HG03457 (cell line): ENCODE measurements at regions not wholly inside any gene's neighbourhood (a gene's known extent, or its start where the extent isn't known, plus 50 kb on each side); places are given as distances from the start of the nearest gene placed in this dataset.
"Not testable (repeated sequence)": the region's sequence is repeated elsewhere in the genome, so short reads cannot be mapped to it uniquely, and the experiment has no call there.

Experiments used
- ATAC-seq: cut with Tn5 transposase; IDR thresholded peaks from one replicate; pipeline ENCODE4 v1.9.1; 2021; ENCODE audit warnings: moderate number of reproducible peaks; ENCODE audit not compliant: unreplicated experiment

GRCh38 chr7:155938129-155938528 is 125.9 kb upstream of the SHH start:
- ATAC-seq, result no peak

- no peak for ATAC-seq
These were observed 123.5 kb upstream of the SHH start for GRCh38 chr7:155935726-155936125.

- no peak for ATAC-seq
These were observed 122.8 kb upstream of the SHH start for GRCh38 chr7:155935005-155935557.

GRCh38 chr7:155932324-155932723 is 120.1 kb upstream of the SHH start:
- not testable (repeated sequence) for ATAC-seq

GRCh38 chr7:155931396-155932085 is 119.3 kb upstream of the SHH start:
- no peak for ATAC-seq

- no peak for ATAC-seq
These were observed 118.3 kb upstream of the SHH start for GRCh38 chr7:155930527-155930926.

- ATAC-seq, result no peak
These were observed 117.8 kb upstream of the SHH start for GRCh38 chr7:155930061-155930460.

- ATAC-seq, result no peak
These were observed 116.3 kb upstream of the SHH start for GRCh38 chr7:155928583-155928982.

- no peak for ATAC-seq
These were observed 115.6 kb upstream of the SHH start for GRCh38 chr7:155927905-155928304.

- no peak for ATAC-seq
These were observed 113.4 kb upstream of the SHH start for GRCh38 chr7:155925682-155926081.

- ATAC-seq, result no peak
These were observed 110.0 kb upstream of the SHH start for GRCh38 chr7:155922067-155922816.

- no peak for ATAC-seq
These were observed 109.5 kb upstream of the SHH start for GRCh38 chr7:155921804-155922066.

GRCh38 chr7:155921086-155921803 is 109.0 kb upstream of the SHH start:
- no peak for ATAC-seq

- ATAC-seq, result no peak
These were observed 107.8 kb upstream of the SHH start for GRCh38 chr7:155920068-155920461.

- ATAC-seq, result no peak
These were observed 107.3 kb upstream of the SHH start for GRCh38 chr7:155919391-155920067.

GRCh38 chr7:155918720-155919390 is 106.6 kb upstream of the SHH start:
- ATAC-seq, result no peak

- ATAC-seq, result no peak
These were observed 105.7 kb upstream of the SHH start for GRCh38 chr7:155917836-155918430.

- no peak for ATAC-seq
These were observed 104.8 kb upstream of the SHH start for GRCh38 chr7:155916926-155917655.

GRCh38 chr7:155914341-155914740 is 102.1 kb upstream of the SHH start:
- ATAC-seq, result no peak

GRCh38 chr7:155913719-155914118 is 101.5 kb upstream of the SHH start:
- no peak for ATAC-seq
